ENCODE measurements at regions not wholly inside any gene's neighbourhood (a gene's known extent, or its start where the extent isn't known, plus 50 kb on each side); places are given as distances from the start of the nearest gene placed in this dataset.

DNA sequence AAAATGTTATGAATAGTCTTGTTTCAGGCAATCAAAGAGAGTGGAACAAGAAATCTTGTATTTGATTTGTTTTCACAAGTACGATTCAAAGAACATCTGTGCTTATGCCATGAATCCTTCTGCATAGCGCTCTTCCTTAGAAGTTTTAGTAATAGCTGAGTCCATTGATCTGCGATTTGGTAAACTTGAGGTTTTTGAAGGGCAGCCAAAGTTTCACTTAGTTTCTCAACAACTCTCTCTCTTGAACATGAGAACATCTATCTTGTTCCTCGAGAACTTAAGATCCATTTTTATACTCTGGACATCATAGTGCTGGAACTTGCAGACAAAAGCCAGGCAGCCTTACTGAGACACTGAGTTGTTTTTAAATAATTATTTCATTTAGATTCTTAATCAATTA lies 96.2 kb upstream of the USP15 start:
- TF ChIP-seq, protein P1, sequence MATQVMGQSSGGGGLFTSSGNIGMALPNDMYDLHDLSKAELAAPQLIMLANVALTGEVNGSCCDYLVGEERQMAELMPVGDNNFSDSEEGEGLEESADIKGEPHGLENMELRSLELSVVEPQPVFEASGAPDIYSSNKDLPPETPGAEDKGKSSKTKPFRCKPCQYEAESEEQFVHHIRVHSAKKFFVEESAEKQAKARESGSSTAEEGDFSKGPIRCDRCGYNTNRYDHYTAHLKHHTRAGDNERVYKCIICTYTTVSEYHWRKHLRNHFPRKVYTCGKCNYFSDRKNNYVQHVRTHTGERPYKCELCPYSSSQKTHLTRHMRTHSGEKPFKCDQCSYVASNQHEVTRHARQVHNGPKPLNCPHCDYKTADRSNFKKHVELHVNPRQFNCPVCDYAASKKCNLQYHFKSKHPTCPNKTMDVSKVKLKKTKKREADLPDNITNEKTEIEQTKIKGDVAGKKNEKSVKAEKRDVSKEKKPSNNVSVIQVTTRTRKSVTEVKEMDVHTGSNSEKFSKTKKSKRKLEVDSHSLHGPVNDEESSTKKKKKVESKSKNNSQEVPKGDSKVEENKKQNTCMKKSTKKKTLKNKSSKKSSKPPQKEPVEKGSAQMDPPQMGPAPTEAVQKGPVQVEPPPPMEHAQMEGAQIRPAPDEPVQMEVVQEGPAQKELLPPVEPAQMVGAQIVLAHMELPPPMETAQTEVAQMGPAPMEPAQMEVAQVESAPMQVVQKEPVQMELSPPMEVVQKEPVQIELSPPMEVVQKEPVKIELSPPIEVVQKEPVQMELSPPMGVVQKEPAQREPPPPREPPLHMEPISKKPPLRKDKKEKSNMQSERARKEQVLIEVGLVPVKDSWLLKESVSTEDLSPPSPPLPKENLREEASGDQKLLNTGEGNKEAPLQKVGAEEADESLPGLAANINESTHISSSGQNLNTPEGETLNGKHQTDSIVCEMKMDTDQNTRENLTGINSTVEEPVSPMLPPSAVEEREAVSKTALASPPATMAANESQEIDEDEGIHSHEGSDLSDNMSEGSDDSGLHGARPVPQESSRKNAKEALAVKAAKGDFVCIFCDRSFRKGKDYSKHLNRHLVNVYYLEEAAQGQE (IDR thresholded peaks at IDR 0.05), result no peak
- TF ChIP-seq, protein P2, sequence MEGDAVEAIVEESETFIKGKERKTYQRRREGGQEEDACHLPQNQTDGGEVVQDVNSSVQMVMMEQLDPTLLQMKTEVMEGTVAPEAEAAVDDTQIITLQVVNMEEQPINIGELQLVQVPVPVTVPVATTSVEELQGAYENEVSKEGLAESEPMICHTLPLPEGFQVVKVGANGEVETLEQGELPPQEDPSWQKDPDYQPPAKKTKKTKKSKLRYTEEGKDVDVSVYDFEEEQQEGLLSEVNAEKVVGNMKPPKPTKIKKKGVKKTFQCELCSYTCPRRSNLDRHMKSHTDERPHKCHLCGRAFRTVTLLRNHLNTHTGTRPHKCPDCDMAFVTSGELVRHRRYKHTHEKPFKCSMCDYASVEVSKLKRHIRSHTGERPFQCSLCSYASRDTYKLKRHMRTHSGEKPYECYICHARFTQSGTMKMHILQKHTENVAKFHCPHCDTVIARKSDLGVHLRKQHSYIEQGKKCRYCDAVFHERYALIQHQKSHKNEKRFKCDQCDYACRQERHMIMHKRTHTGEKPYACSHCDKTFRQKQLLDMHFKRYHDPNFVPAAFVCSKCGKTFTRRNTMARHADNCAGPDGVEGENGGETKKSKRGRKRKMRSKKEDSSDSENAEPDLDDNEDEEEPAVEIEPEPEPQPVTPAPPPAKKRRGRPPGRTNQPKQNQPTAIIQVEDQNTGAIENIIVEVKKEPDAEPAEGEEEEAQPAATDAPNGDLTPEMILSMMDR (IDR thresholded peaks at IDR 0.05; ENCODE audit: low read depth, low read length, missing input control), result no peak
- TF ChIP-seq RAD21 (IDR thresholded peaks at IDR 0.05) (no peak), JUND (IDR thresholded peaks at IDR 0.05) (no peak), YY1 (IDR thresholded peaks at IDR 0.05) (no peak), SP1 (IDR thresholded peaks at IDR 0.05) (no peak), EGR1 (IDR thresholded peaks at IDR 0.05; ENCODE audit: low read depth in 2 of 2) (no peak), FOXA2 (IDR thresholded peaks at IDR 0.05) (no peak), GABPA (IDR thresholded peaks at IDR 0.05 in 1 of 2, conservative IDR thresholded peaks at IDR 0.05 in 1 of 2) (no peak), TAF1 (conservative IDR thresholded peaks at IDR 0.05) (no peak), RXRA (IDR thresholded peaks at IDR 0.05) (no peak), FOXA1 (IDR thresholded peaks at IDR 0.05) (no peak)
- TF ChIP-seq, protein P3, sequence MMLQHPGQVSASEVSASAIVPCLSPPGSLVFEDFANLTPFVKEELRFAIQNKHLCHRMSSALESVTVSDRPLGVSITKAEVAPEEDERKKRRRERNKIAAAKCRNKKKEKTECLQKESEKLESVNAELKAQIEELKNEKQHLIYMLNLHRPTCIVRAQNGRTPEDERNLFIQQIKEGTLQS (IDR thresholded peaks at IDR 0.05), result no peak
- TF ChIP-seq, protein P4, sequence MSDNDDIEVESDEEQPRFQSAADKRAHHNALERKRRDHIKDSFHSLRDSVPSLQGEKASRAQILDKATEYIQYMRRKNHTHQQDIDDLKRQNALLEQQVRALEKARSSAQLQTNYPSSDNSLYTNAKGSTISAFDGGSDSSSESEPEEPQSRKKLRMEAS (IDR thresholded peaks at IDR 0.05), result no peak
